HL-60 (cell line): ENCODE measurements at regions not wholly inside any gene's neighbourhood (a gene's known extent, or its start where the extent isn't known, plus 50 kb on each side); places are given as distances from the start of the nearest gene placed in this dataset.

Experiments
- GABPA ChIP-seq: IDR thresholded peaks from 2 replicates; pipeline ENCODE4 v1.6.1; 2012; ENCODE audit warnings: low read depth
- POLR2AphosphoS5 ChIP-seq: IDR thresholded peaks from 2 replicates; pipeline ENCODE4 v1.6.1; 2012; ENCODE audit warnings: low read depth
- TF ChIP-seq, protein P1 (sequence below): IDR thresholded peaks from one replicate; pipeline ENCODE4 v1.5.1; 2011; ENCODE audit warnings: low read length, control low read depth, inconsistent platforms; ENCODE audit not compliant: insufficient read depth
- TF ChIP-seq, protein P2 (sequence below): IDR thresholded peaks from 2 replicates; pipeline ENCODE4 v1.6.1; 2012; ENCODE audit warnings: low read depth; ENCODE audit not compliant: insufficient replicate concordance

DNA sequence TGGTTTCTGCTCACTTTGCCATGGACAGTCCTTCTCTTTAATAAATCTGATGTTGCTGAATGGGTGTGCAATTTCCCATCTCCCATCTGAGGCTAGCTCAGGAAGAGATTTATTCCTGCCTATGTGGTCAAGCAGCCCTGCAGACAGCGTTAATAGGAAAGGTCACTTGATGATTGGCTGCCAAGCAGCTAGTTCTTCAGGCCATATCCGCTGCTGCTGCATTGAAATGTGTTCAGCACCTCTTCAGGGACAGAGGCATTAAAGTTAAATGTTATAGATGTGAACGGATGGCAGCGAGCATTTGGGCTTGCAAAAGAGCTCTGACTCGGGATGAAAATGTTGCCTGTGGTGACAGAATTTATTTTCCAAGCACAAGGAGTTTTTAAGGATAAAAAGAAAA, 474.2 kb downstream of the PIK3C3 start:
- TF ChIP-seq, protein P1, sequence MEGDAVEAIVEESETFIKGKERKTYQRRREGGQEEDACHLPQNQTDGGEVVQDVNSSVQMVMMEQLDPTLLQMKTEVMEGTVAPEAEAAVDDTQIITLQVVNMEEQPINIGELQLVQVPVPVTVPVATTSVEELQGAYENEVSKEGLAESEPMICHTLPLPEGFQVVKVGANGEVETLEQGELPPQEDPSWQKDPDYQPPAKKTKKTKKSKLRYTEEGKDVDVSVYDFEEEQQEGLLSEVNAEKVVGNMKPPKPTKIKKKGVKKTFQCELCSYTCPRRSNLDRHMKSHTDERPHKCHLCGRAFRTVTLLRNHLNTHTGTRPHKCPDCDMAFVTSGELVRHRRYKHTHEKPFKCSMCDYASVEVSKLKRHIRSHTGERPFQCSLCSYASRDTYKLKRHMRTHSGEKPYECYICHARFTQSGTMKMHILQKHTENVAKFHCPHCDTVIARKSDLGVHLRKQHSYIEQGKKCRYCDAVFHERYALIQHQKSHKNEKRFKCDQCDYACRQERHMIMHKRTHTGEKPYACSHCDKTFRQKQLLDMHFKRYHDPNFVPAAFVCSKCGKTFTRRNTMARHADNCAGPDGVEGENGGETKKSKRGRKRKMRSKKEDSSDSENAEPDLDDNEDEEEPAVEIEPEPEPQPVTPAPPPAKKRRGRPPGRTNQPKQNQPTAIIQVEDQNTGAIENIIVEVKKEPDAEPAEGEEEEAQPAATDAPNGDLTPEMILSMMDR, result no peak
- TF ChIP-seq GABPA (no peak), POLR2AphosphoS5 (no peak)
- TF ChIP-seq, protein P2, sequence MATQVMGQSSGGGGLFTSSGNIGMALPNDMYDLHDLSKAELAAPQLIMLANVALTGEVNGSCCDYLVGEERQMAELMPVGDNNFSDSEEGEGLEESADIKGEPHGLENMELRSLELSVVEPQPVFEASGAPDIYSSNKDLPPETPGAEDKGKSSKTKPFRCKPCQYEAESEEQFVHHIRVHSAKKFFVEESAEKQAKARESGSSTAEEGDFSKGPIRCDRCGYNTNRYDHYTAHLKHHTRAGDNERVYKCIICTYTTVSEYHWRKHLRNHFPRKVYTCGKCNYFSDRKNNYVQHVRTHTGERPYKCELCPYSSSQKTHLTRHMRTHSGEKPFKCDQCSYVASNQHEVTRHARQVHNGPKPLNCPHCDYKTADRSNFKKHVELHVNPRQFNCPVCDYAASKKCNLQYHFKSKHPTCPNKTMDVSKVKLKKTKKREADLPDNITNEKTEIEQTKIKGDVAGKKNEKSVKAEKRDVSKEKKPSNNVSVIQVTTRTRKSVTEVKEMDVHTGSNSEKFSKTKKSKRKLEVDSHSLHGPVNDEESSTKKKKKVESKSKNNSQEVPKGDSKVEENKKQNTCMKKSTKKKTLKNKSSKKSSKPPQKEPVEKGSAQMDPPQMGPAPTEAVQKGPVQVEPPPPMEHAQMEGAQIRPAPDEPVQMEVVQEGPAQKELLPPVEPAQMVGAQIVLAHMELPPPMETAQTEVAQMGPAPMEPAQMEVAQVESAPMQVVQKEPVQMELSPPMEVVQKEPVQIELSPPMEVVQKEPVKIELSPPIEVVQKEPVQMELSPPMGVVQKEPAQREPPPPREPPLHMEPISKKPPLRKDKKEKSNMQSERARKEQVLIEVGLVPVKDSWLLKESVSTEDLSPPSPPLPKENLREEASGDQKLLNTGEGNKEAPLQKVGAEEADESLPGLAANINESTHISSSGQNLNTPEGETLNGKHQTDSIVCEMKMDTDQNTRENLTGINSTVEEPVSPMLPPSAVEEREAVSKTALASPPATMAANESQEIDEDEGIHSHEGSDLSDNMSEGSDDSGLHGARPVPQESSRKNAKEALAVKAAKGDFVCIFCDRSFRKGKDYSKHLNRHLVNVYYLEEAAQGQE, result peak; percentile 71
